ENCODE measurements at regions not wholly inside any gene's neighbourhood (a gene's known extent, or its start where the extent isn't known, plus 50 kb on each side); places are given as distances from the start of the nearest gene placed in this dataset.

GRCh38 chr1:55682198-55682597, 467.0 kb upstream of the USP24 start:
- no peak overlapping the region for H3K4me3 ChIP-seq
- no peaks in the 10 kb centered on the region for H3K36me3 ChIP-seq
- no peaks in the 10 kb centered on the region for H3K9me3 ChIP-seq
- no peak overlapping the region for H3K27ac ChIP-seq
- no peaks in the 10 kb centered on the region for H3K27me3 ChIP-seq
- TF ChIP-seq POLR2A (IDR thresholded peaks at IDR 0.05) (no peak), EP300 (IDR thresholded peaks at IDR 0.05) (no peak), CTCF (IDR thresholded peaks at IDR 0.05) (no peak), POLR2AphosphoS5 (IDR thresholded peaks at IDR 0.05) (no peak)
- no peak for DNase-seq (ENCODE audit: low spot score in 2 of 2)
- WGBS, result over 99% methylated on average over 3 of the region's 3 CpGs
- H3K4me1 ChIP-seq, result no peaks in the 10 kb centered on the region

GRCh38 chr1:55679971-55680370, 464.8 kb upstream of the USP24 start:
- TF ChIP-seq CTCF (IDR thresholded peaks at IDR 0.05), result no peak
- TF ChIP-seq POLR2AphosphoS5 (IDR thresholded peaks at IDR 0.05), result no peak
- no peak for TF ChIP-seq POLR2A (IDR thresholded peaks at IDR 0.05)
- no peak for TF ChIP-seq EP300 (IDR thresholded peaks at IDR 0.05)
- no peaks in the 10 kb centered on the region for H3K4me1 ChIP-seq

GRCh38 chr1:55673416-55673815, 458.3 kb upstream of the USP24 start:
- no peak for DNase-seq (ENCODE audit: low spot score in 2 of 2)
- 80% methylated on average over 1 of the region's 1 CpG for WGBS
- no peak for TF ChIP-seq CTCF (IDR thresholded peaks at IDR 0.05)
- TF ChIP-seq EP300 (IDR thresholded peaks at IDR 0.05), result no peak
- TF ChIP-seq POLR2A (IDR thresholded peaks at IDR 0.05), result no peak
- TF ChIP-seq POLR2AphosphoS5 (IDR thresholded peaks at IDR 0.05), result no peak

More at GRCh38 chr1:55679971-55680370, 464.8 kb upstream of the USP24 start:
- no peak overlapping the region for H3K4me3 ChIP-seq
- DNase-seq (ENCODE audit: low spot score in 2 of 2), result no peak
- no peaks in the 10 kb centered on the region for H3K36me3 ChIP-seq
- H3K27ac ChIP-seq, result no peak overlapping the region
- H3K9me3 ChIP-seq, result no peaks in the 10 kb centered on the region
- no peaks in the 10 kb centered on the region for H3K27me3 ChIP-seq

GRCh38 chr1:55670331-55671082, 455.3 kb upstream of the USP24 start:
- H3K27me3 ChIP-seq, result no peaks in the 10 kb centered on the region
- peaks cover 8% of the 10 kb centered on the region for H3K4me1 ChIP-seq
- H3K4me3 ChIP-seq, result no peak overlapping the region
- DNase-seq (ENCODE audit: low spot score in 2 of 2), result no peak
- TF ChIP-seq EP300 (IDR thresholded peaks at IDR 0.05) (no peak), CTCF (IDR thresholded peaks at IDR 0.05) (no peak), POLR2AphosphoS5 (IDR thresholded peaks at IDR 0.05) (no peak), POLR2A (IDR thresholded peaks at IDR 0.05) (no peak)
- 59% methylated on average over 5 of the region's 5 CpGs for WGBS
- H3K9me3 ChIP-seq, result no peaks in the 10 kb centered on the region
- peak overlapping the region; percentile 60 for H3K27ac ChIP-seq
- H3K36me3 ChIP-seq, result no peaks in the 10 kb centered on the region

More at GRCh38 chr1:55673416-55673815, 458.3 kb upstream of the USP24 start:
- Histone ChIP-seq H3K4me3 (no peak overlapping the region), H3K27ac (no peak overlapping the region), H3K9me3 (no peaks in the 10 kb centered on the region), H3K36me3 (no peaks in the 10 kb centered on the region), H3K4me1 (peaks cover 8% of the 10 kb centered on the region), H3K27me3 (no peaks in the 10 kb centered on the region)

- whole genome bisulfite sequencing, result 58% methylated on average over 3 of the region's 3 CpGs
- TF ChIP-seq POLR2A (IDR thresholded peaks at IDR 0.05) (no peak), POLR2AphosphoS5 (IDR thresholded peaks at IDR 0.05) (peak in 2 of 3 donors; percentile 57 to 65)
- Histone ChIP-seq H3K27ac (peak overlapping the region; percentile 60), H3K9me3 (no peaks in the 10 kb centered on the region), H3K36me3 (no peaks in the 10 kb centered on the region), H3K4me1 (peaks cover 8% of the 10 kb centered on the region), H3K27me3 (no peaks in the 10 kb centered on the region), H3K4me3 (no peak overlapping the region)
- no peak for DNase-seq (ENCODE audit: low spot score in 2 of 2)
These were observed 454.1 kb upstream of the USP24 start for GRCh38 chr1:55669293-55669692.

All from suprapubic skin (tissue), 4 donors.